Upper lobe of left lung (tissue), 6 donors: ENCODE measurements at regions not wholly inside any gene's neighbourhood (a gene's known extent, or its start where the extent isn't known, plus 50 kb on each side); places are given as distances from the start of the nearest gene placed in this dataset.

Experiments used
- ATAC-seq, 2 donors: fragments of 200-7000 bp; cut with Tn5 transposase; one replicate each; pipeline ENCODE4 v1.9.1; 2022; ENCODE audit warnings: mild to moderate bottlenecking in 2 of 2, moderate library complexity in 2 of 2; ENCODE audit not compliant: low FRiP score in 2 of 2
- DNase-seq, 2 donors: peaks; one replicate each; pipeline ENCODE4 v3.0.0-alpha.2; 2019 to 2020
- H3K27ac ChIP-seq, 4 donors: fragments of 200-600 bp; sonication (generic); one replicate each; pipeline ENCODE4 v1.5.1; 2016 to 2019
- H3K27me3 ChIP-seq, 4 donors: fragments of 200-600 bp; sonication (generic); one replicate each; pipeline ENCODE4 v1.5.1; 2017 to 2019
- H3K36me3 ChIP-seq, 4 donors: fragments of 200-600 bp; sonication (generic); one replicate each; pipeline ENCODE4 v1.5.1; 2016 to 2019
- H3K4me1 ChIP-seq, 4 donors: fragments of 200-600 bp; sonication (generic); one replicate each; pipeline ENCODE4 v1.5.1; 2018 to 2019
- H3K4me3 ChIP-seq, 4 donors: fragments of 200-600 bp; sonication (generic); one replicate each; pipeline ENCODE4 v1.5.1; 2017 to 2019; ENCODE audit warnings: mild to moderate bottlenecking in 2 of 4, moderate library complexity in 1 of 4
- H3K9me3 ChIP-seq, 4 donors: fragments of 200-600 bp; sonication (generic); one replicate each; pipeline ENCODE4 v1.5.1; 2018 to 2019
- CTCF ChIP-seq, 6 experiments: fragments of 450-650 bp in 4 of 6; fragments of 200-600 bp in 2 of 6; sonication (generic) in 2 of 6; IDR thresholded peaks; one replicate each; pipeline ENCODE4 v1.5.1; 2016 to 2019; ENCODE audit warnings: antibody characterized with exemption in 6 of 6
- EP300 ChIP-seq, 4 donors: sonication (generic); formaldehyde crosslinking; IDR thresholded peaks; one replicate each; pipeline ENCODE4 v1.5.1; 2017; ENCODE audit warnings: antibody characterized with exemption in 4 of 4, control low read depth in 2 of 4
- POLR2A ChIP-seq, 4 donors: fragments of 450-650 bp; IDR thresholded peaks; one replicate each; pipeline ENCODE4 v1.5.1; 2016 to 2017; ENCODE audit warnings: antibody characterized with exemption in 4 of 4, mild to moderate bottlenecking in 2 of 4
- POLR2AphosphoS5 ChIP-seq, 2 donors: sonication (generic); formaldehyde crosslinking; IDR thresholded peaks; one replicate each; pipeline ENCODE4 v1.5.1; 2017; ENCODE audit warnings: antibody characterized with exemption in 2 of 2
- WGBS, 2 donors: methylation state at CpG; one replicate each; pipeline ENCODE4 v1.1.5; 2017 to 2018; 5-methylcytosine and 5-hydroxymethylcytosine counted together
- donor health status: DM: no; HTN: no; CAD: no; lungs with moderate emphysema.
- donor health status: DM: no; HTN: yes; CAD: no; lungs with severe emphysema.

- Histone ChIP-seq H3K27ac (no peak overlapping the region), H3K36me3 (no peaks in the 10 kb centered on the region), H3K9me3 (no peaks in the 10 kb centered on the region), H3K4me1 (no peaks in the 10 kb centered on the region), H3K27me3 (no peaks in the 10 kb centered on the region), H3K4me3 (no peak overlapping the region)
- ATAC-seq (no peak), DNase-seq (no peak)
- no peak for TF ChIP-seq POLR2AphosphoS5 (IDR thresholded peaks at IDR 0.05)
- no peak for TF ChIP-seq EP300 (IDR thresholded peaks at IDR 0.05)
- TF ChIP-seq CTCF (IDR thresholded peaks at IDR 0.05) = no peak
- TF ChIP-seq POLR2A (IDR thresholded peaks at IDR 0.05) = no peak
These were observed 111.1 kb upstream of the RIOK3 start for GRCh38 chr18:23341983-23342382.

GRCh38 chr18:23342506-23342905, 110.6 kb upstream of the RIOK3 start:
- DNase-seq (no peak), ATAC-seq (no peak)
- TF ChIP-seq POLR2A (IDR thresholded peaks at IDR 0.05) (no peak), CTCF (IDR thresholded peaks at IDR 0.05) (no peak), POLR2AphosphoS5 (IDR thresholded peaks at IDR 0.05) (no peak), EP300 (IDR thresholded peaks at IDR 0.05) (no peak)
- Histone ChIP-seq H3K27me3 (no peaks in the 10 kb centered on the region), H3K36me3 (no peaks in the 10 kb centered on the region), H3K4me3 (no peak overlapping the region), H3K9me3 (no peaks in the 10 kb centered on the region), H3K27ac (no peak overlapping the region), H3K4me1 (no peaks in the 10 kb centered on the region)
- 70 to 88% methylated on average over 1 of the region's 1 CpG for WGBS, 2 donors

- no peaks in the 10 kb centered on the region for H3K9me3 ChIP-seq
- H3K4me1 ChIP-seq = no peaks in the 10 kb centered on the region
- no peaks in the 10 kb centered on the region for H3K27me3 ChIP-seq
- TF ChIP-seq EP300 (IDR thresholded peaks at IDR 0.05) (no peak), CTCF (IDR thresholded peaks at IDR 0.05) (no peak), POLR2A (IDR thresholded peaks at IDR 0.05) (no peak), POLR2AphosphoS5 (IDR thresholded peaks at IDR 0.05) (no peak)
- DNase-seq (no peak), ATAC-seq (no peak)
- H3K4me3 ChIP-seq = no peak overlapping the region
- no peaks in the 10 kb centered on the region for H3K36me3 ChIP-seq
- H3K27ac ChIP-seq = no peak overlapping the region
- WGBS, 2 donors = 86 to 90% methylated on average over 2 of the region's 2 CpGs
These were observed 102.9 kb upstream of the RIOK3 start for GRCh38 chr18:23350188-23350587.

GRCh38 chr18:23351521-23351920, 101.6 kb upstream of the RIOK3 start:
- no peak for DNase-seq
- no peak overlapping the region for H3K27ac ChIP-seq

More at GRCh38 chr18:23351521-23351920, 101.6 kb upstream of the RIOK3 start:
- H3K4me3 ChIP-seq = no peak overlapping the region
- no peaks in the 10 kb centered on the region for H3K36me3 ChIP-seq
- no peaks in the 10 kb centered on the region for H3K9me3 ChIP-seq
- peaks cover 2 to 7% (median 5%) of the 10 kb centered on the region in 4 donors for H3K4me1 ChIP-seq
- no peak for TF ChIP-seq POLR2A (IDR thresholded peaks at IDR 0.05)
- TF ChIP-seq EP300 (IDR thresholded peaks at IDR 0.05) = no peak
- no peak for TF ChIP-seq POLR2AphosphoS5 (IDR thresholded peaks at IDR 0.05)
- no peak for TF ChIP-seq CTCF (IDR thresholded peaks at IDR 0.05)
- ATAC-seq = no peak
- 84 to 88% methylated on average over 4 of the region's 4 CpGs for WGBS, 2 donors
- no peaks in the 10 kb centered on the region for H3K27me3 ChIP-seq
